Posterior vena cava (tissue), 2 donors: ENCODE measurements at regions not wholly inside any gene's neighbourhood (a gene's known extent, or its start where the extent isn't known, plus 50 kb on each side); places are given as distances from the start of the nearest gene placed in this dataset.
A peak's percentile ranks its signal among the peaks of the same experiment; 100 is the strongest.

Experiments used
- DNase-seq: peaks from one replicate; pipeline ENCODE4 v3.0.0-alpha.2; 2020; ENCODE audit warnings: low spot score
- intact Hi-C, 2 donors: fragments of 100-400 bp; cut with DNase I; formaldehyde crosslinking; loops; one replicate each; pipeline versions ENCODE4 v1.14.1 to v1.14.2; 2022 to 2023
- donor health status: DM: yes; HTN: yes; CAD: no.
- donor health status: DM: yes; HTN: yes; CAD: no.

DNA sequence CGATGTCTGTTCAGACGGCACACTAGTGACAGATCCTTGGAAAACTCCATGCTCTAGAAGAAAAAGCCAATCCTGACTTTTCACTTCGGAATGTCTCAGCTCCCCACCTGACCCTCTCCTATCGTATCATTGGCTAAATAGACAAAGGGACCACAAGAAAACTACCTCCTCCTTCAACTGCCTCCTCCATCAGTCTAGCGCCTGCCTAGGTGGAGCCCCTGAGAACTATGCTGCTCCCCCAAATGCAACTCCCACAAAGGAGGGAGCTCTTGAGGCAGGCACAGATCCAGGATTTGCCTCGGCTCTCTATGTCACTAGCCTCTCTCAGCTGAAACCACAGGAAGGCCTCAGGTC is 148.4 kb downstream of the TOMM20 start:
- no peak for DNase-seq
- intact Hi-C loops, result loop anchor here (5.0 to 10.0 kb wide), 3 partner anchors 102 to 365 kb away; partner anchors contain the start of gene IRF2BP2 (in 1 of the 2)

DNA sequence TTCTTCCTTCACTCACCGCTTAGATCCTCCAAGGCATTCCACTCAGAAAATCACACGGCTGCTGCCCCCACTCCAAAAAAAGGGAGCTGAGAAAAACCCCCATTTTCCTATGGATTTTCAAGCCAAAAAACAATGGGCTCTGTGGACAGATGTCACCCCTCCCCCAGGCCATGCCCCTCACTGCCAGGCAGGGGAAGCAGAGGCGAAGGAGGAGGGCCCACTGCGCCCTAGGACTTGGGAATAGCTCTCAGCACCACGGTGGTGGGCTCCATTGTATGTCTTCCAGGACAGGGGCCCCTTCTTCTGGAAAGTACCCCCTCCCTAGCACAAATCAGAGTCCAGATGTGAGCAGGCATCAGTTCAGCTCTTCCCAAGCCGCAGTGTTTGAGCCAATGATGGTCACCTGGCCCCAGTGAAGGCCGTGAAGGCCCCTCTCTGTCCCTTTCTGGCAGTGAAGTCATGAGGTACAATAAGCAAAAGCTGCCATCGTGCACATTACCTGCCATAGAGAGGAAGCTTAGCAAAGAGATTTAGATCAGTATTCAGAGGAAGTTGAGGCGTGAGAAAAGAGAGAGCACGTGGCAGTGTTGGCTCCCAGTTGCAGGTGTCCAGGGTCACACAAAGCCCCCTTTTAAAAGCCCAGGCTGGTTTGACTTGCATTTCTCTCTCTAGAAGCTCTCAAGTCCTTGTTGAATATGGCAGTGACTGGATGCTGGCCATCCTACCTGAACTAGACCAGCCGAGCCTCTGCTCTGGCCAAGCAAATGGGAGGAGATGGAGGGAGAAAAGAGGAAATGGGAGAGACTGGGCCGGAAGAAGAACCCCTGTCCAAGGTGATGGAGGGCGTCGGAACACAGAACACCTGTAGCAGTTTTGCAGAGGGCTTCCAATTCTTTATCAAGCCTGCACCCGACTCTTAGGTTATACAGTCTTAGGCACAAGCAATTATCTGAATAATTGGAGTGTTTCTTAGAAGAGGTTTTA is 149.0 kb downstream of the TOMM20 start:
- DNase-seq, result no peak
- intact Hi-C loops, result loop anchor here (5.0 to 10.0 kb wide), 5 partner anchors 98 to 475 kb away; partner anchors contain the start of gene IRF2BP2 (in 1 of the 2)

DNA sequence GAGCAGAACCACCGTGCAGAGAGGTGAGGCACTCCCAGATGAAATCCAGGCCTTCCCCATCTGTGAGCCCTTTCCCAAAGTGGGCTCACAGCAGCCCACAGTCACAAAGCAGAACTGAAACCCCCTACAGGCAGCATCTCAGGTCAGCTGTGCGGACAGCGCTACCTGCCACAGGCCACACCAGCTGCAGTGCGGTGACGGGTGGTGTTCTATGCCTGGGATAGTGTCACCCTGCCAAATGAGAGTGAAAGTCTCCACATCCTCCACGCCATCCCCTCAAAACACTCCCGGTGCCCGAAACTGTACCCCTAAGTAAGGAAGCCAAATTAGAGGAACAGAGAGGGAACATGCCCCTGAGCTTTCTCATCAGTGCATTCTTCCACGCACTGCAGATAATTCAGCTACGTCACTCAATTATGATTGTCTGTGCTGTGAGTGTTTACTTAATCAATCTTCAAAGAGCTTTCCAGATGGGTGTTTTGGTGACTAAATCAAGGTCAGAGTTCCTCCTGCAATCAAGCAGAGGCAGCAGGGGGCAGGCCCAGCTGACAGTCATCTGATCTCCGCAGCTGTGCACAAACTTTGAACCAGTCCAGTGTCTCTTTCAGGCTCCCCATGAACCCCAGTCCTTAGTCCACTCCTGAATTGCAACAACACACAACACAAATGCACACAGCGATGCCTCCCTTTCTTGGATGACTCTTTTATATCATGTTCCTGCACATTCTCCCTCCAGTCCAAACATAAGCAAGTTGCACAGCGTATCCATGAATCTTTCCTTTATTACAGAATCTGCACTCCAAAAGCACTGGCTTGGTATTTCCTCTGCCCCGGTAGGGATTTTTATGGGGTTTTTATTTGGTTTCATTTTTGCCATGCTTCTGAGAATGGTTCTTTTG is 150.0 kb downstream of the TOMM20 start:
- peak; percentile 86 for DNase-seq
- intact Hi-C loops, result loop anchor here (5.0 to 10.0 kb wide), 2 partner anchors 99 to 474 kb away; no protein-coding TSS in a partner anchor

DNA sequence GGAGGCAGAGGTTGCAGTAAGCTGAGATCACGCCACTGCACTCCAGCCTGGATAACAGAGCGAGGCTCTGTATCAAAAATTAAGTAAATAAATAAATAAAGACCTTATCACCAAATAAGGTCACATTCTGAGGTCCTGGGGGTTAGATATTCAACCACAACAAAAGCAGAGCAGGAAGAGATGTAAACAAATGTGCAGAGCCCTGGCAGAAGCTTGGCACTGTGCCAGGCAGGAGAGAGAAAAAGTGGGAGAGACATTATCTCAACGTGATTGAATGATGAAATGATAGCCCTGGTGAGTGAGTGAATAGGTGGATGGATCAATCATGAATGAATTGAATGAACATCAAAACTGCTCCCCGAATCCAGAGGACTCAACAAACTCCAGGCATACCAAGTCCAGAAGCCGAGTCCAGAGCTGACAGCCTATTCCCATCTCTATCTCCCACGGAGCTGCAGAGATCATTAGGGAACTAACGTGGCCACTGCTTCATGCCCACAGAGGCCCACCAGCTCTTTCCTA is 150.7 kb downstream of the TOMM20 start:
- intact Hi-C loops, result loop anchor here (5.0 to 10.0 kb wide), 2 partner anchors 99 to 473 kb away; no protein-coding TSS in a partner anchor
- no peak for DNase-seq

DNA sequence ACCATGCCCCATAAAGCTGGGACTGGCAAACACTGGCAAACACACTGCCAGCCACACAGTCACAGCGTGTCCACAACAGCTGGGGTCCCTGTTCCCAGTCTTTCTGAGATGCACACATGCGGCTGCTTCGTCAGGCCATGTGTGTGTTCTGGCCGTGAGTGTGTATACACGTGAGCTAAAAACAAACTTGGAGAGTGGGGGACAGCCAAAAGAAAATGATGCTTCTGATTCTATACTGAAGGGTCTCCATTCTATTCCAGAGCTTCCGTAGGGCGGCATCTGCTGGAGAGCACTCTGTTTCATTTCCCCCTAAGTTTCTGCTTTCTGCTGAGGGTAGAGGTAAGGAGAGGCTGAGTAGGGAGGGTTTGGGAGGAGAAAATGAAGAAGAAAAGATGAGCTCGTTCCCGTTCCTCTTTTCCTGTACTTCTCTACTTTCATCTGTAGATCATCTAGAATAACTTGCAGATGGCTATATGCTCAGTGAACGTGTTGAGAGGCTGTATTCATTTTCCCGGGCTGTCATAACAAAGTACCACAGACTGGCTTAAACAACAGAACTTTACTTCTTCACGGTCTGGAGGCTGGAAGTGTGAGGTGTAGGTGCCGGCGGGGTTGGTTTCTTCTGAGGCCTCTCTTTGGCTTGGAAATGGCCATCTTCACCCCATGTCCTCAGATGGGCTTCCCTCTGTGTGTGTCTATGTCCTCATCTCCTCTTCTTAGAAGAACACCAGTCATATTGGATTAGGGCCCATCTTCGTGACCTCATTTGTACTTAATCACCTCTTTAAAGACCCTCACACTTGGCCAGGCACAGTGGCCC is 151.6 kb downstream of the TOMM20 start:
- DNase-seq, result no peak
- intact Hi-C loops, result loop anchor here (5.0 to 10.0 kb wide), 2 partner anchors 100 to 472 kb away; no protein-coding TSS in a partner anchor

DNA sequence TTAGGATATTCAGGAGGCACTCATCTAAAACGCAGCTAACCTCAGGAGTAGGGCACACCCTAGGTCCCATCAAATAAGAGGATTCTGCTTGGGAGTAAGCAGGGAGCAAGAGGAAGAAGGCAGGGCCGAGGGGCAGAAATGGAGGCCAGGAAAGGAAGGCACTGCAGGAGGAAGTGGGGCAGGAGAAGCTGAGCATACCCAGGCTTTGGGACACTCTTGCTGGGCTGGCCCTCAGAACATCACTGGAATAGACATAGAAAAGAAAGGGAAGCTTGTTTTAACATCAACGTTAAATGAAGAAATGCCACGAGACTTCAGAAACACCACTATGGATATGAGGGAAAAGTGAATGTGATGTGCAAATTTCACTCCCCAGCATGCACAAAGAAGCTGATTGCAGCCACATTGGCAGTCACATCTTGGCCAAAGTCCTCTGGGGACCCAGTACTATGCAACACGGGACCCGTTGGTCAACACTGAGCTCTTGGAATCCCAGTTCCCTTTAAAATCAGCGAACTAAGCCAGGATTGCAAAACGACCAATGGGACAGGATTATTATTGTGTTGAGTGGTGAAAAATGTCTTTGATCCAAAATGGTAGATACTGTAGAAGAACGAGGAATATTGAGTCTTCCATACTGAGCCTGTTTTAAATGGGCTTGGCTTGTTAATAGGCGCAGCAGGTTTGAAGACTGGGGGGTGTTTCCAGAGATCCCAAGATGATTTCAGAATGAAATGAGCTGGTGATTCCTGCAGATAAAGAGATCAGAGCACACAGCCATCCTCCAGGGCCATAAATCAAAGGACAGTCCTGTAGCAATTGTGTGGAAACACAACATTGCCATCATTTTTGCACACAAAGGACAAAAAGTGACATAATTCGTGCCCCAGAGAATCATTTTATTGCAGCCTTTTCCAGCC is 152.4 kb downstream of the TOMM20 start:
- DNase-seq, result peak; percentile 82
- intact Hi-C loops, result loop anchor here (5.0 to 10.0 kb wide), 2 partner anchors 101 to 471 kb away; no protein-coding TSS in a partner anchor

DNA sequence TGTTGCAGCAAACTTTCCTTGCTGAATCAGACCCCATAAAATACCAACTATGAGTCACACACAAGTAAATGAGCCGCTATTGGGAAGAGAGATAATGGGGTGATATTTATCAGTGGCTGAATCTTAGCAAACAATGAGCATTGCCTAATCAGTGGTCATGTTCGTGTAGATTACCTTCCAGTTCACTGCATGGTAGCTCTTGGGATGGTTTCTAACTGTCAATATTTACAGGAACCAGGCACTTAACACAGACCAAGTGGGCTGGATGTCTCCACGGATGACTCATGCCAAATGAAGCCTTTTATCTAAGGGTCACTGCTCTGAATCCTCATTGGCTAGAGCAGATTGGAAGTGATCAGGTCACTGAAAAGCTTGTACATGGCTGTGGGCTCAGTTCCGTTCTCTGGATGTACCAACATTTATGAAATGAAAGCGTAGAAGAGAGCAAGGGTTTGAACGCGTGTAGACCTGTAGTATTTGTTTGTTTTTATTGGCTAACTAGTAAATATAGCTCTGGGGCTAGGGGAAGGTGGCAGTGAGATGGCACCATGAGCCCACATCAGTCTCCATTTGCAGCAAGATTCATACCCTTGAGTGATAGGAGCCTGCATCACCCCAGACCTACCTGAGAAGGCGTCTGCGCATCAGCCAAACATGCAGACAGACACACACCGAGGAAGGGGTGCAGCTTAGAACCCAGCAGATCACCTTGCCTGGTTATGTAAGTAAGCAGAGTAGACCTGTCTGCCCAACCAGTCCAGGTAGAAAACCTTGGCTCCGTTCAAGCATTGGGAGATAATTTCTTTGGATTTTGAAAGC is 153.3 kb downstream of the TOMM20 start:
- intact Hi-C loops, result loop anchor here (5.0 to 10.0 kb wide), 2 partner anchors 102 to 471 kb away; no protein-coding TSS in a partner anchor
- DNase-seq, result no peak

DNA sequence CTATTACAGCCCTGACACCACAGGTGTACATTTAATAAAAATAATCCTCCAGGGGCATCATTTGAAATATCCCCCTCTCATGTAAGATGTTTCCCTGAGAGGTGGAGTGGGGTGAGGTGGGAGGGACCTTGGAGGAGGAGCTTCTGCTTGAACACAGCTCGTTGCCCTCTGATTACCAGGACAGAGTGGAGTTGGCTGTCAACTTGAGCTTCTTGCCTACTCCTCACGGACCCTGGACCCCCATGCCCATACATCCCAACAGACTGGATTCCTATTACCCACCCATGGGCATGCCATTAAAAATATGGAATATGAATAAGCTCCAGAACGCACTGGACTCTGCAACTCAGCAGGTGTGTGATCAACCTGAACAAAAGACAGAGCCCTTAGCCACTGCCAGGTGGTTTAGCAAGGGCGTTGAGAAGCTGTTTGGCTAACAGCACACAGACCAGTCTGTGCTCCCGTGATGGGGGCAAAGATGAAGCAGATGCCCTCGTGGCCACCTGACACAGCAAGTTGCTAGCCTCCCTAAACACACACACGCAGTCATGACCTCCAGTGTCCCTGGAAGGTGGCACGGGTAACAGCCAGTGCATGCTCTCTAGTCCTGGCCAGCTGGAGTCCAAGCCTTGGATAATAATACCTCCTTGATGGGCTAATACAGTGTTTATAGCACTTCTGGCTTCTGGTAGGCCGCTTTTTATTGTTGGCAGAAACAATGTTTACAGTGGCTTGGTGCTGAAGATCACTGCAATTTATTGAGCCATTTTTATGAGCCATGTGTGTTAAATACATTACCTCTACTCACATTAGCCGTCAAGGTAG is 155.0 kb downstream of the TOMM20 start:
- intact Hi-C loops, result loop anchor here in 1 of 2 donors (10.0 kb wide), 1 partner anchor 469 kb away; no protein-coding TSS in a partner anchor
- DNase-seq, result no peak

DNA sequence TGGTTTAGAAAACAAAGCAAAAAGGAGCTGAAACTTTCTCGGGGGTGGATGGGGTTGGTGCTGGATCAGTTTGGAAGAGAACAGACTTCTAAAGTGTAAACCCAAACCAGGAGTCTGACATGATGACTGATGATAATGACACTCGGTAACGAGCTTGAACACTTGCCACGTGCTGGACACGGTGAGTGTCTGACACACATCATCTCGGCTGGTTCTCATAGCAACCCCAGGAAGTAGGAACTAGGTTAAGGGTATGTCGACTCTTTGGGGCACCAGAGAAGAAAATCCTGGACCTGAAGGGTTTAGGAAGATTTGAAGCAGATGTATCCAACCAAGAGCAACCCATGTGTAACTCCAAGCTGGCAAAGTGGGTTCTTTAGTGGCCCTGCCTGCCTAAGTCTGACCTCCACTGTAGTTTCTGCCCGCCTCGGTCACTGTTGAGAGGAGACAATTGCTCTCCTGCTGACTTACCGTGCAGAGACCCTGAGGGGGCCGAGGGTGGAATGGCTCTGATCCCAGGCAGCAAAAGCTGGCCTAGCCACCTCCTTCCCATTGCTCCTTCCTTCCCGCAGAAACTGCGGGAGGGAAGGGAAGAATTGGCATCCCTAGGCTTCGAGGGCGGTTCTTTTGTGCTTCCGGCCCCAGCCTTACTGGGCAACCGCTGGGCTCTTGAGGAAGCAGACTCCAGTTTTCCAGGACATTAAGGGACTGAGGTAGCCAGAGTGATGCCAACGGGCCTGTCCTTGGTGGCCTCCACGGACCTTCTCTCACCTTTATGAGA is 156.0 kb downstream of the TOMM20 start:
- DNase-seq, result no peak
- intact Hi-C loops, result loop anchor here in 1 of 2 donors (10.0 kb wide), 1 partner anchor 468 kb away; no protein-coding TSS in a partner anchor

DNA sequence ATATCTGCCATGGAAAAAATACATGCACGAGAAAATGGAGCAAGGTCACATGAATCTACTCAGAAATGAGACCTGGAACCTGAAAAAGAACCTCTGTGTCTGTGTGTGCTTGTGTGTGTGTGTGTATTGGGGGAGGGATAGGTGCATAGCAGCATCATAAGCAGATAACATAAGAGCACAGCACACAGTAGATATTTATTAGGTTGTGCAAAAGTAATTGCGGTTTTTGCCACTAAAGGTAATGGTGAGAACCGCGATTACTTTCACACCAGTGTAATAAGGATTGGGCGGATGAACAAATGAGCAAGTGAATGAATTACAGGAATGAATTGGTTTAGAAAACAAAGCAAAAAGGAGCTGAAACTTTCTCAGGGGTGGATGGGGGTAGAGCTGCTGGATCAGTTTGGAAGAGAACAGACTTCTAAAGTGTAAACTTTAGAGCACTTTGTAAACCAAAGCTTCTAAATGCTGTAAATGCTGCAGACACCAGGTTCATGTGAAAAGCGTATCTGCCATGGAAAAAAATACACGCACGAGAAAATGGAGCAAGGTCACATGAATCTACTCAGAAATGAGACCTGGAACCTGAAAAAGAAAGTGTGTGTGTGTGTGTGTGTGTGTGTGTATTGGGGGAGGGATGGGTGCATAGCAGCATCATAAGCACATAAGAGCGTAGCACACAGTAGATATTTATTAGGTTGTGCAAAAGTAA is 156.9 kb downstream of the TOMM20 start:
- intact Hi-C loops, result loop anchor here in 1 of 2 donors (10.0 kb wide), 1 partner anchor 467 kb away; no protein-coding TSS in a partner anchor
- no peak for DNase-seq

DNA sequence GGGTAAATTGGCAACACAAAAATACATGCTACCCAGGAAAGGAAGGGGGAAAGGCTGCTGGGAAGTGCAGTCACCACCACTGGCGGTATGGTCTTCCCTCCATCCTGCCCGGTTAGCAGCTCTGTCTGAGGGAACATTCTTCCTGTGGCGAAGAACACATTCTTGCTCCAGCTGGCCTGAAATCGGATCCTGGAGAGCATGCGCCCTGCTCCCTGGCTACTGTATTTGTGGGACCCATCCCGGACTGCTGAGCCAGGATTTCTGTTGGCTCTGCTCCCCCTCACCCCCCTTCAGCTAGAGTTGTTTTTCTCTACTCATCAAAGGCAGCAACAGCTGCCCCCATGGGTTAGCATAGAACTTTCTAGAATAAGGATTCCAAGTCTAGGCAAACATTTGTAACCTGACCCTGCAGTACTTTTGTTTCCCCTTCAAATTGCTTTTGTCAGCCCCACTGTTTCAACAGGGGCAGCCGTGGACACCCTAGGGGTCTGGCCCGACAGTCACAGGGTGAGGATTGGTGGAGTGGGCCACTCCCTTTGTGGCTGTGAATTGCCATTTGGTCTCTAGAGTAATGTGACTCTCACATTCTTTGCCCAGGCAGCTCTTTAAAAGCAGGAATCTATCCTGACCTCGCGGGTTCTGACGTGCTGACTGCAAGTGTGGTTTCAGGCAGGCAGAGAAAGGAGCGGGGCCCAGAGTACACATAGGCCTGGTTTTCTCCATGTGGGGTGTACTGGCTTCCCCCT is 157.7 kb downstream of the TOMM20 start:
- intact Hi-C loops, result loop anchor here in 1 of 2 donors (10.0 kb wide), 1 partner anchor 466 kb away; no protein-coding TSS in a partner anchor
- DNase-seq, result peak; percentile 93

DNA sequence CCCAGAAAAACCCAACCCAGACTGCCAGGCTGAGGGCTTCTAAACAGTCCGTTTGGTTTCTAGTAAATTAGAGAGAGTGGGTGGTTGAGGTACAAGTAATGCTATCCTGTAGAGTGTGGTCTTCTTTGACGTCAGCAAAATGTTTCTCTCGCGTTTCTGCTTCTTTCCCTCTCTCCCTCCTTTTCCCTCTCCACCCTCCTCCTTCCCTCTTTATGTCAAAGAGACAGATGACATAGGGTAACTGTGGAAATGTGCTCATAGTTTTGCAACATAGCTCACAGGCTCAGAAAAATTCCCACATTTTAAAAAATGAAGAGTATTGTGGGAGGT is 158.3 kb downstream of the TOMM20 start:
- intact Hi-C loops, result loop anchor here in 1 of 2 donors (10.0 kb wide), 1 partner anchor 466 kb away; no protein-coding TSS in a partner anchor
- no peak for DNase-seq
